AML-193 (cell line): ENCODE measurements at regions not wholly inside any gene's neighbourhood (a gene's known extent, or its start where the extent isn't known, plus 50 kb on each side); places are given as distances from the start of the nearest gene placed in this dataset.

Source experiments
- DNase-seq, 2 experiments: peaks; one replicate each; lab custom pipeline; 2025; lab: John Stamatoyannopoulos, UW

DNA sequence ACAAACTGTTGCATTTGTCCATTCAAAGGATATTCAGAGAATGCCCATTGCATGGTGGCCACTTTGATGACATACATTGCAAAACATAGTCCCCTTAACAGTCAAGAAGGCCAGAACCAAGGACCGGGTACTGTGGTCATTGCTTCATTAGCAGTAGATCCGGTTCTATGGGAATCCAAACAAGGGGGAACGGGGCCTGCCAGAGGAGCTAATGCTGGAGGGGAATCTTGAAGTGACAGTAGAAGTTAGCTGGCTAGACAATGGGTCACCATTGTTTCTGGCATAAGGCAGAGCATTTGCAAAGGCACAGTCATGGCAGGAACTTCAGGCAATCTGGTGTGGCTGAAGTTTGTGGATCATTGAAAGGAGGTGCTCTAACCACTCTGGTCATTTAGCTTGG lies 279.7 kb downstream of the SS18 start:
- no peak for DNase-seq

- no peak for DNase-seq
Observed at GRCh38 chr18:25805939-25806338, 284.5 kb downstream of the SS18 start.

DNA sequence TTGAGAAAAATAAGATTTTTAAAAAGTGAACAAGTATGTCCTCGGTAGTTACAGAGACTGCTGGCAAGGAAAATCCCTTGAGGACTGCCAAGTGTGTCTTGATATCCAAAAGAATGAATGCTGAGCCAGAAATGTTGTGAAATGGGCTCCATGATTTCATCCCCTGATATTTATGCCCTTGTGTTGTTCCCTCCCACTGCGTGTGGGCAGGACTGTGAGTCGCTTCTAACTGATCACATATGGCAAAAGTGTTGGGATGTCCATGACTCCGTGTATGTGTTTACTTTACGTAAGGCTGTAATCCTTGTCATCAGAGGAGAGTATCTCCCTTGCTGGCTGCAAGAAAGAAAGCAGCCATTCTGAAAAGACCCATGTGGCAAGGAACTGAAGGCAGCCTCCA lies 285.1 kb downstream of the SS18 start:
- DNase-seq, result no peak

GRCh38 chr18:25799231-25799630 lies 291.2 kb downstream of the SS18 start:
- no peak for DNase-seq

- DNase-seq, result no peak
Observed at GRCh38 chr18:25798046-25798445, 292.4 kb downstream of the SS18 start.

DNA sequence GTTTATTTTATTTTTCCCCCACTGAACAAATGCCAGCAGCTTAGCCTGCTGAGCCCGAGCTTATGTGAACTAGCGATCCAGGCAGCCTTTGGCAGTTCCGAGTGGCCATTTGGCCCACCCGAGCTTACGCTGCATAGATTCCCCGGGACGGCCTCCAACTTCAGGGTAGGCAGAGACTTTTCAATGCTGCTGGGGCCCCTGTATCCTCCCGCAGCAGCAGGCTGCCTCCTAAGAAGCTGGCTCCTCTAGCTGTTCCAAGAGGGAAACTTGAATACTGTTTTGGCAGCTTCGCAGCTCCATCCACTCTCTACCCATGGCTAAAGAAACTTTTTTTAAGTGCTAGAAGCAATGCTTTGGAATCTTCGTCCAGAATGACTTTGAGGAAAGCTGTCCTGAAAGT lies 295.2 kb downstream of the SS18 start:
- DNase-seq, result no peak

DNA sequence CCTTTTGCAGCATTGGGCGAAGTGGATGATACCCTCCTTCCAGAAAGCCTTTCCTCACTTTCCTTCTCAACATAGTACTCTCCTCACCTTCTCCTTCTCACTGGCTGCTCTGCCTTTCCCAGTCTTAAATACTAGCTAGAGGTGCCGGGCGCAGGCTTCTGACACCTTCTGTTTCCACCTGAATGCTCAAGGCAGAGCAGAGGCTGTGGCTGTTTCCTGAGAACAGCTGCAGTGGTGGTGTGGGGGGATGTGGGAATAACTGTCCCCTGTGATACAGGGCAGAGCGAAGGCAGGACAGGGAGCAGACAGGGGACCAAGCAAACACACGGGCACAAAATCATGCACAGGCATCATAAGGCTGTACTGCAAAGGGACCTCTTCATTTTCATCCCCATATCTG lies 303.1 kb downstream of the SS18 start:
- no peak for DNase-seq

GRCh38 chr18:25786758-25787157 lies 303.7 kb downstream of the SS18 start:
- DNase-seq, result no peak

- DNase-seq, result no peak
Observed at GRCh38 chr18:25780105-25780504, 310.3 kb downstream of the SS18 start.

DNA sequence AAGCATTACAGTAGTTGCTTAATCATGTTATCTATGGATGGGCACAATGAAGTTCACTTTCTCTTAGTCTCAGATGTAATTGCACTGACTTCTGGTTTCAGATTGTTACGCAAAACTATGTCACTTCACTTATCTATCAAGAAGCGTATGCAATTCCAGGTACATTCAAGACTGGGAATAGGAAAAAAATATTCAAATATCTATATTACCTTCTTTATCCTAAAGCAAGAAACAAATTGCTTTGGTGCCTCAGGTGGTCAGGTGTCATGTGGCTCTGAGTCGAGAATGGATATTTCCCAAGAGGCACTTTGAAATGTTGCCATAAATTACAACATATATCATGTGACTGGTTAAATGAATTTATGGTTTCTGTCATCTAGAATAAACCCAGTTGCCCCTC lies 318.6 kb downstream of the SS18 start:
- no peak for DNase-seq

- no peak for DNase-seq
Observed at GRCh38 chr18:25764777-25765176, 325.6 kb downstream of the SS18 start.

DNA sequence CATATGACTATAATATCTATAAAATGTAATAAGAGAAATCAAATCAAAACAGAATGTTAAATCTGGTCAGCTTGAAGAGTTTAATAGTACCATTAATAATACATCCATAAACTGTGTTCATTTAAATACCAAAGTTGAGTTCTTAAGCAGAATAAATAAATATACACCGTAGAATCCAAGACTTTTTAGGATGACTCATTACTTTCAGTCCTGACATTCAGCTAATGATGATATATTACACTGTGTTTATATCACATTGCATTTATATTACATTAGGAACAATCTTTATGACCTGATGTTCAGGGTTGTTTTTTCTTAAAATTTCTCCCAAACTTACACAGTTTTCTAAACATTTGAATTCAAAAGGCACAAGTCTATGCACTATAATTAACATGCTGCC lies 331.3 kb downstream of the SS18 start:
- DNase-seq, result no peak

- DNase-seq, result no peak
Observed at GRCh38 chr18:25743646-25744151, 346.7 kb downstream of the SS18 start.

DNA sequence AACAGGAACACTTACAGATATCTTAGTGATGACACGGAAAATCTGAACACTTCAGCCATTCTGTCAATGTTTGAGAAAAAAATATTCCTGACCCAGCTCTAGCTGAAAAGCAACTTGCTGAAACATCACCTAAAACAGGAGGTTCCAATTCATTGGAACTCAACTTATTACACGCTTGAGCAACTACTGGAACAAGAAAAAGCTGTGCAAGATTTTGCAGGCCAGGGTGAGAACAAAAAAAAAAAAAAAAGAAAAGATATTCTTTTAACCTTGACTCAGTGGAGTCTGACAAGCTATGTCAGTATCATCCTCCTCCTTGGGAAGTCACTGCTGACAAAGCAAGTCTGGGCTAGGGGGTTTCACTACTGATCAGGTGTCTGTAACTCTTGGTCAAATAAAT lies 351.0 kb downstream of the SS18 start:
- no peak for DNase-seq

DNA sequence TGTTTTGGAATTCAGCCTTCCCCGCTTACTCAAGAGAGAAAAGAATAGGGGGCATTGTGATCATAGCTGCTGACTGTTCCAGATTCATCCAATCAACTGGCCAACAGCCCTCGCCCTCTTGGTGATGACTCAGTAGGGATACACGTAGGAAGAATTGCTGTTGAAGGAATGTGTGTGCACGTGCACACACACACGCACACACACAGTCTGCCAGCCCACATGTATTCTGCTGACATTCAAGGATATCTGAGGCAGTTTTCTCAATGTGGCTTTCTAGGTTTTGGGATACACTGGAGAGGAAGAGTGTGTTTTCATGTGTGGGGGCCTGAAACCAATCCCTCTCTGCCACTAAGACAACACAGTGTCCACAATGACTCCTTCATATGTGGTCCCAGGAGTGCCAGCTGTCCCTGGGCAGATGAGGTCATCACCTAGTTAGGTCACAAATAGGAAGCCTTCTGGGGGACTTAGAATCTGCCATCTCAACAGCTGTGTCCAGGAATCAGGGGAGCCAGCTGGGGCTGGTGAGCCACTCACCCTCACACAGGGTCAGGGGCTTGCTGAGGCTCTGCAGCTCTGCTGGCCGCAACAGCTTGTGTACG lies 352.6 kb downstream of the SS18 start:
- DNase-seq, result no peak

DNA sequence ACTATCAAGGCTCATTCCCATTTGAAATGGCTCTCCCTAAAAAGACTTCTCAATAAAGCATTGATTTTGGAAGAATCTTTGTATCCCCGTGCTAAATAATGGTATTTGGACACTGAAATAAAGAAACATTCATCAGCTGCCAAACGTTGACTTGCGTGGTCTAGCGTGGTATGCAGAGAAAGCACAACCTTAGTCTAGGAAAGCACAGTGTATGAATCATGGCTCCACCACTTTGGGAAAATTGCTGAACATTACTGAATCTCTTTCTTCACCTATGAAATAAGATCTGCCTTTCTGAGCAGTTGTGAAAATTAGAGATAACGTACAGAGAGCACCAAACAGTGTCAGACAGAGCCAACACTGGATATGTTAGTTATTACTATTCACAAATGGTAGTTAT lies 353.9 kb downstream of the SS18 start:
- DNase-seq, result no peak

DNA sequence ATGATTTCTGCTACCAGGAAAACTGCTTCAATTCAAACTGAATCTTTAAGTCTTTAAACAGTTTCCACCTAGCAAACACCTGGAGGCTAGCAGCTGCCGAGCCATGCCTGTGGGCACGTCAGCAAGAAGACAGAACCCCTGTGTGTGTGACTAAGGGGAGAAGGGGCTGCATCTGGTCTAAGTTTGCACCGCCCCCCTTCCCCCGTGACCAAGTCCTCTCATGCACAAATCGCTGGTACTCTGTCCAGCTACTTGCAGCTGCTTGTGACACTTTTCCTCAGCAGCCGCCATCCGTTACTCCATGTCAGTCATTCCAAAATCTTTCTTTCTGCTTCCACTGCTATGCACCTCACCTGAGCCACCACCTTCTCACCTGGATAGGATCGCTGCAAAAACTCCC lies 355.0 kb downstream of the SS18 start:
- DNase-seq, result no peak

DNA sequence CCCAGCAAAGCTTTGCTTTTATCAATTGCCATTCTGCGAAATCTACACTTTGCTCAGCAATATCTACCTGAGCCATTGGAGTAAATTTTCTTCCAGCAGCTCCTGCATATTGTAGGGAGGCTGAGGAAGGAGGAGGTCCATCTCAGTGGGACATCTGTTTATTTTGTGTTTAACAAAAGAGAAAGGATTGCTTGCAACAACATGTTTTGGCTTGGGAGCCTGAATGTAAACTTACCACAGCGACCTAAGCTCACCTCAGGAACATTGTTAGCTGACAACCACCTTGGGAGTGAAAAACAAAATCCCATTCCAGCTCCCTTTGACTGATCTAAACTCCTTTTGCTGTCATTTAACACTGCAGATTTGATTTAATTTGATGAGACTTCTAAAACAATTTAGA lies 356.1 kb downstream of the SS18 start:
- no peak for DNase-seq

- DNase-seq, result no peak
Observed at GRCh38 chr18:25732862-25733261, 357.6 kb downstream of the SS18 start.

DNA sequence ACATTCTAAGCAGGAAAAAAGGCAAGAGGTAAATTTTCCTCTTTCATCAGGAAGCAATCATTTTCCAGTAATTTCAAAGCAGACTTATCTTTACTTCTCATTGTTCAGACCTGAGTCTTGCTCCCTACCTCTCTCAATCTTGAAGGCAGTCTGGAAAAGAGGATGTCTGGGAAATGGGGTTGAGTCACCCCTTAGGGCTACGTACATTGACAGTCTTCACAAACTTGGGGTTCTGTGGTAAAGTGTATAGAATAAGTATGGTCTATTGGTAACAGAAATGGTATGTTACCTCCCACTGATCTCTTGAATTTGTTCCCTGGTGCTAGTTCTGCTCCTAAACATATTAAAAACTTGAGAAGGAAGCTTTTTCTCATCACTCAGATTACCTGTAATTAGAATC lies 361.3 kb downstream of the SS18 start:
- DNase-seq, result no peak

DNA sequence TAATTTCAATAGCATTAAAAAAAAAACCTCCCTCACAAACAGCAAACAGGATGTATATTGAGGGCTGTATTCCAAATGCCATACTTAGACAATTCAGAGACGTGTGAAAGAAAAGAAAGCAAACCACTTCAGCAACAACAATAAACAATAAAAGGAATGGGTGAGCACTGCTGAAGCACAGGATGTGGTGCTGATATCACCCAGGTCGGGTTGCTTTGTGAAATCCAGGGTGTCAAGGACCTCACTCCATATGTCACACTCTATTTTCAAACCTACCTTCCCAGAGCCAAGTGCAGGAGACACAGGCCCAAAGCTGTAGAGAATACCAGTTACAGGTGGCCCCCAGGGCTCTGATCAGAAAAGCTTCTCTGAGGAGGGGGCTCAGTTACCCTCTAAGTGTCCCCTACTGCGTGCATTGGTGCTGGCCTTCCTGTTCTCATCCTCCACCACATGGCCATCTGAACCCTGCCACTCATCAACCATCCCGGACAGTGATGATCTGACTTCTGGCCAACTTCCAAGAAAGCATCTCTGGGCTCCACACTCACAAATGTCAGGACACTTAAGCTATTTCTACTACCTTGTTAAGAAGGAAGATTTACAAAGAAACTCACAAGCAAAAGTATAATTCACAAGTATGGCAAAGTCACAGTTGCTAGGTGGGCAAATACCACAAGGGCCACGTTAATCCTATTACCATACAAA lies 363.0 kb downstream of the SS18 start:
- no peak for DNase-seq

- no peak for DNase-seq
Observed at GRCh38 chr18:25726298-25726697, 364.1 kb downstream of the SS18 start.

DNA sequence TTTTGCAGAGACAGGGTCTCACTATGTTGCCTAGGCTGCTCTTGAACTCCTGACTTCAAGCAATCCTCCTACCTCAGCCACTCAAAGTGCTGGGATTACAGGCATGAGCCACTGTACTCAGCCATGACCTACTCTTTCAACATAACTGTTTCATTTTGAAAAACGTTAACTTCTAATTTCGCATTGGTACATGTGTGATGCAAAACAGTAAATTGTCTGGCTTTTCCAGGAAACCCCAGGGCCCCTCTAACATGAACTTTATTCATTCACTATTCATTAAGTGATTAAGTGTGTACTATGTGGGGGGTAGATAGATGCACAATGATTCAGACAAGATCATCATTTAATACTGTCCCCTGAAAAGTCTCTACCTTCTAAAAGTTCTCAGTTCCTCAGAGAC lies 364.9 kb downstream of the SS18 start:
- no peak for DNase-seq

- no peak for DNase-seq
Observed at GRCh38 chr18:25724997-25725396, 365.4 kb downstream of the SS18 start.
